ENCODE measurements at regions not wholly inside any gene's neighbourhood (a gene's known extent, or its start where the extent isn't known, plus 50 kb on each side); places are given as distances from the start of the nearest gene placed in this dataset.
"Not testable (repeated sequence)": the region's sequence is repeated elsewhere in the genome, so short reads cannot be mapped to it uniquely, and the experiment has no call there.

DNA sequence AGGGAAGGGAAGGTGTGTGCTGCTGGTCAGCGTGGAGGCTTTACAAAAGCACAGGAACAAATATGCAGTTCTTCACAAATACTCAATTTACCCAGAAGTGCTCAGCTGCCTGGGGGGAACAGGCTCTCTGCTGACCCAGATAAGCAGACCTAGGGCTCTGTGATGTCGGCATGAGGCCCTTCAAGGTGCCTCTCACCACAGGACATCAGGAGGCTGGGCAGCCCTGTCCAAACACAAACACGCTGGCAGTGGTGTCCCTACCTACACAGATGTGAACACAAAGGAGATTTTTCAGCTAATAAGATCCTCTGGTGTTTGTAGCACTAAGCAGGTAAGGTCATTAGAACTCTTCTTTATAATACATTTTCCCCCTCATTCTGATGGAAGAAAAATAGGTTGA lies 243.0 kb upstream of the PROX1 start:
- no peak for DNase-seq

DNA sequence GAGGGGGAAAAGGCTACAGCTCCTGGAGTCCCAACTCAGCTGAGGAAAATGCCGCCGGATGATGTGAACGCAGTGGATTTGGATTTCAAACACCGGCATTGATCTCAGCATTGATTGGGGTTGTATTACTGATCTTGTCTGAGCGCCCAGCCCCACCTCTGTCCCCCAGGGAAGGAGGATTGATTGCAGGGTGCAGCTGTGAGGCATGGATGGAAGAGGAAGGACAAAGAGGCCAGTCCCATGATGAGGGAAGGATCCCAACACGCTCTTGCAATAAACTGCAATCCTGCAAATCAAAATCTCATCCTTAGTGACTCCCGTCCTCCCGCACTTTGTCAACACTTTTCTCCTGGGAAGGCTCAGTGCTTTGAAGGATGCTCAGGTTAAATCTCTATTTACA lies 242.3 kb upstream of the PROX1 start:
- DNase-seq = no peak

GRCh38 chr1:213749558-213749957 lies 238.2 kb upstream of the PROX1 start:
- no peak for DNase-seq

- no peak for DNase-seq
Measured at GRCh38 chr1:213750231-213751063, 237.3 kb upstream of the PROX1 start.

GRCh38 chr1:213751064-213751397 lies 236.7 kb upstream of the PROX1 start:
- DNase-seq = no peak

DNA sequence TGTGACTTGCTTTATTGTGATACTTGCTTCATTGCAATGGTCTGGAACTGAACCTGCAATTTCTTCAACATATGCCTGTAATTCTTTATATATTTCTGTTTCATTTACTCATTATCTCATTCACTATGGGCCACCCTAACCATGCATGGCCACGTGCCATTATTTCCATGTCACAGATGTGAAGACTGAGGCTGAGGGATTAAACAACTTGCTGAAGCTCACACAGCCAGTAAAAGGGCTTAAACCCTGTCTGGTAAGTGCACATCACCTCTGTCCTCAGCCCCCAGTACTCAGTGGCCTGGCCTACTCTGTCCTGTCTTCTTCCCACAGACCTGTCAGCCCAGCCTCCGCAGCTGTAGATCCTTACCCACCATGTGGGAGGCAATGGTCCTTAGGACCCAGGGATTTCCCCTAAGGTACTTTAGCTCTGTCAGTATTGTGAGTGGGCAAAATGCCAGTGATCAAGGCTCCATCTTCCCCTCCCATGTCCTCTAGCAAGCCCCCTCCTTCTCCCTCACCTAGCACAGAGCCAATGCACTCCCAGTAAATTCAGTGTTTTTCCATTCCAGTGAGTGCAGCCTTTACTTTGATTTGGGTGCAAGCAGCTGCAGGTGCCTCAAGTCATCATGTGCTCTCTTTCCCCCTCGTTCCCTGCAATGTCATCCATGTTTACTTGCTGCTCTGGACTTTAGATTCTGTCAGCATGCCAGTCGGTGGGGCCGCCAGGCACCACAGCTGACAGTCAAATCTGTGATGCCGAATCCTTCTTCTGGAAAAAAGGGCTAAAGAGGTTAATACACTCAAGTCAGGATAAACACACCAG lies 228.2 kb upstream of the PROX1 start:
- DNase-seq = peak; percentile 20

GRCh38 chr1:213761845-213762407 lies 225.8 kb upstream of the PROX1 start:
- DNase-seq = no peak

GRCh38 chr1:213767683-213768082 lies 220.1 kb upstream of the PROX1 start:
- DNase-seq = no peak

- DNase-seq = no peak
Measured at GRCh38 chr1:213772128-213773063, 215.4 kb upstream of the PROX1 start.

DNA sequence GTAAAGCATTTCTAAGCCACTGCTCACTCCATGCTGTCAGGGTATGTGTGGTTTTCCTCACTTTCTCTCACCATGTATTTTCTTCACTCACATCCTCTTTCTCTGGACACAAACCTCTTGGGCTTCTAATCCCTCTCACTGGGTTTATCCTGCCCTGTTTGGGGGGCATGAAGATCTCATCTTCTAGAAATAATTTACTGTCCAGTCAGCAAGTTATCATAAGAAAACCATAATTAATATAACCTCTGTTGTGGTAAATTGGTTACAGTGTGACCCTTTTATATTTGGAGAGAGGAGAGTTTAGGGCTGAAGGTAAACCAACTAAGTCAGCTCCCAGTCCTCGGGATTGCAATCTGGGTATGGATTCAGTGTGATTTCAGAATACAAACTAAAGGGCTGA lies 213.8 kb upstream of the PROX1 start:
- no peak for DNase-seq

DNA sequence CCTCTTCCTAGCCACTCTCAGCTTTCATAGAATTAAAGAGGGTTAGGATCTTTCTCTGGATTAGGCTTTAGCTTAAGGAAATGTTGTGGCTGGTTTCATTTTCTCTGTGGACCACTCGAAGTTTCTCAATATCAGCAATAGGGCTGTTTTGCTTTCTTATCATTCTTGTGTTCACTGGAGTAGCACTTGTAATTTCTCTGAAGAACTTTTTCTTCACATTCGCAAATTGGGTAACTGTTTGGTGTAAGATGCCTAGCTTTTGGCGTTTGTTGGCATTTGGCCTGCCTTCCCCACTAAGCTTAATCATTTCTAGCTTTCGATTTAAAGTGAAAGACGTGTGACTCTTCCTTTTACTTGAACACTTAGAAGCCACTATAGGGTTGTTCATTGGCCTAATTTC lies 210.8 kb upstream of the PROX1 start:
- DNase-seq = no peak

DNA sequence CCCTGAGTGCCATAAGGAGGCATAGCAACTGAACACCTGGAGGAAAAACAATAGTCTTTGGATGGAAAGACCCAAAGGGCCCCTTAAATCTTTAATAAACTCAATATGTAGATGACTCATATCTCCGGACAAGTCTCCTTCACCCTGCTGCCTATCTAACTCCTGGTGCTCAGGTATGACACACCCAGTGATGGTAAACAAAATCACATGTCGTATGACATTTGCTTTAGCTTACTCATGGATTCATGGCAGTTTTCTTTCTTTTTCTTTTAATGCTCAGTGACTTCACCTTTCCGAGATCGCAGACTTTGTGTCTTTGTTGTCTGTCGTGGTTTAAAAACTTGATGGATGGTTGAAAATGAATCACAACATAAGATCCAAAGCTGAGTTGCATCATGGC lies 208.5 kb upstream of the PROX1 start:
- no peak for DNase-seq

DNA sequence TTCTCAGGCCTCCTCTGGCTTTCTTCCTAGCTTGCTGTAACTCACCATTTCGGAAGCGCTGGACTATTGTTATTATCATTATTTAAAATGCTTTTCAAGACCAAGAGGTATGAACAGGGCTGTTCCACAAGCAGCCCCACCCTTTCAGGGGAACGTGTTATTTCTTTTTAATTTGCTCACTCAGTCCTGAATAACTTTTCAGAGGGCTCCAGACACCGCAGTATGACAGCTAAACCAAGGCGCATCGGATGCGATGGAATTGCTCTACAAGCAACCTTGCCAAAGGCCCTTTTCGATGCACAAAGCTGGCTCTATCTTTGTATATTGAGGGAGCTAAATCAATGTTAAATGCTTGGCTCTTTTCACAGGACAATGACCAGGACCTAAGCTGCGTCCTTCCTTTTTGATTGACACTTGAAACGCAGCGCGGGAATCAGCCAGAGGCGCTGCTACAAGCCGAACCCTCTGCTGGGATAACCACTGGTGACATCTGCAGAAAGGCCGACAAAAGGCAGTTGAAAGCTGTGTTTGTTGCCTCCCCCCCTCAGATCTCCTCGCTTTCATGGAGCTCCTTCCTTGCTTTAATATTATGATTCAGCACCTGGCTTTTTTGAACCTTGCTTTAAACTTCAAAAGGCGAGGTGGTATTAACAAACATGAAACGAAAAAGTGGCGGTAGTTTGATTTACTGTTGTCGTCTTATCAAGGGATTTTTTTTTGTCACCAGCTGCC lies 204.7 kb upstream of the PROX1 start:
- DNase-seq = no peak

DNA sequence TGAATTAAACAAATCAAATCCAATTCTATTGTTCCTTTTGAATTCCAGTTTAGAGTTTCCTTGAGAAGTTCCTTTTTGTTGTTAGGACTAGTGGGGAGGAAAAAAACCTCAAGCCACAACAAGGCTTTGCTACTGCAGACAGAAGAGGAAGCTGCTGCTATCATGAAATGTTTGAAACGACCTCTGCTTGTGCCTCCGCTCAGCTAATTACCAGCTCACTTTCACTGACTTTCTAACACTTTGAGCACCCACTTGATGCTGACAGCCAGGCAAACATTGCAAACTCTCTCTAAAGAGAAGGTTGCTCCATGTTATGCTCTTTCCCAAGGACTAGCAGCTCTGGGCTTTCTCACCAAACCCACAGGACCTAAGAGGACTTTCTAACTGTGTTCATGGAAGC lies 203.9 kb upstream of the PROX1 start:
- DNase-seq = no peak

- DNase-seq = no peak
Measured at GRCh38 chr1:213786683-213787082, 201.1 kb upstream of the PROX1 start.

DNA sequence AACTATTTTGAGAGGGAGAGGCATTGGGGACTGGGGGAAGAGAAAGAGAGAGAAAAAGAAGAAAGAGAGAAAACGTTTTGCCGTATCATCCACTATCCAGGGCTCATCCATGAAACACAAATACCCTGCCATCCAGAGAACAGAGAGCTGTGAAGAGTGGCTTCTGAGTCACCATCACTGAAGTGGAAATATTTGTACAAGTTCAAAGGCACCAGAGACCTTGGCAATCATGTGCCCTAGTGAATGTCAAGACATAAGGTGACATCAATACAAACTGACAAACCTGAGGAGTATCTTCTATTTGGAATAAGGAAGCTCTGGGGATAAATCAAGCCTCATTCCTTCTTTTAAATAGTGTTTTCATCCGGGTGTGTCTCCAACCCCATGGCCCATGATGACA lies 197.2 kb upstream of the PROX1 start:
- DNase-seq = no peak

DNA sequence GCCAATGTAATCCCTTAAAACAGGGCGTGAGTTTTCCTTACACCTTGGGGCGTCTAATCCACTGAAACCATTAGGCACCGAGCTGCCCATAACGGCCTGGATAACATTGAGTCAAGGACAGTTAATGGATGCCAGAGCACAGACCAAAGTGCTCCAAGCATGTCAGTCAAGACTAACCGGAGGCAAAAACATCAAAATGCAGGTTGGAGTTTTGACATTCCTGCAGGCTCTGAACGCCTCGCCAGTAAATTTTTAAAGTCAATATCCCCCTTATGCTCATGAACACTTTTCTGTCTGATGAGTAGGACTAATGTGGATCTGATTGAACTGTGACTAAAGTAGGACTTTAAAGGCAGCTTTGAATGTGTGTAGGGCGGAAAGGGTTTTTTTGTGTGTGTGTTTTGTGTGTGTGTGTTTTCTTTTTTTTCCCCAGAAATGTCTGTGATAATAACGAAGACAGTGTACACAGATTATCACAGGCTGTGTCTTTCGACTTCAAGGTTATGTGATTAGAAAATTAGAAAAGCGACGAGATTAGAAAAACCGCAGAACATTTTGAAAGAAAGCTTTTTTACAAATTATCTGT lies 194.2 kb upstream of the PROX1 start:
- no peak for DNase-seq

- no peak for DNase-seq
Measured at GRCh38 chr1:213796525-213796924, 191.2 kb upstream of the PROX1 start.

DNA sequence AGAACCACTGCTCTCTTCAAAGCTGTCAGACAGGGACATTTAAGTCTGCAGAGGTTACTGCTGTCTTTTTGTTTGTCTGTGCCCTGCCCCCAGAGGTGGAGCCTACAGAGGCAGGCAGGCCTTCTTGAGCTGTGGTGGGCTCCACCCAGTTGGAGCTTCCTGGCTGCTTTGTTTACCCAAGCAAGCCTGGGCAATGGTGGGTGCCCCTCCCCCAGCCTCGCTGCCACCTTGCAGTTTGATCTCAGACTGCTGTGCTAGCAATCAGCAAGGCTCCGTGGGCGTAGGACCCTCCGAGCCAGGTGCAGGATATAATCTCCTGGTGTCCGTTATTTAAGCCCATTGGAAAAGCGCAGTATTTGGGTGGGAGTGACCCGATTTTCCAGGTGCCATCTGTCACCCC lies 179.5 kb upstream of the PROX1 start:
- DNase-seq = not testable (repeated sequence)

DNA sequence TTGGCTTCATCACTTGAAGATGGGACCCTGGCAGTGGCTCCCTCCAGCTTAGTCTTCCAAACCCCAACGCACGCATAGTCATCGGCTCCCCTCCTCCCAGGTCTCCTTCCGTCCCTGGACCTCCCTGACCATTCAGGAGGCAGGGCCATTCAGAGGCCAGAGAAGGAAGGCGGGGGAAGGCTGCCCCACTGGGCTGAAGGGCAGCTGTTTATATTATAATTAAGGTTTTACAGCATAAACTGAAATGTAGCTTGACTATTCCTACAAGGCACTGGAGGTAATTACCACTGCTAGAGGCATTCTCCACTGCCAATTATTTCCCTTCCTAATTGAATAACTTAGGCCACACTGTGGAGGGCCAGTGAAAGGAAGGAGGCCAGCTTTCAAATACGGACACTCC lies 170.6 kb upstream of the PROX1 start:
- no peak for DNase-seq

- peak; percentile 18 for DNase-seq
Measured at GRCh38 chr1:213820362-213821149, 167.2 kb upstream of the PROX1 start.
